ENCODE measurements at regions not wholly inside any gene's neighbourhood (a gene's known extent, or its start where the extent isn't known, plus 50 kb on each side); places are given as distances from the start of the nearest gene placed in this dataset.

GRCh38 chr1:214107322-214108096, 119.7 kb downstream of the PROX1 start:
- no peaks in the 10 kb centered on the region for H3K9me3 ChIP-seq
- no peak overlapping the region for H3K4me3 ChIP-seq
- H3K4me1 ChIP-seq, result no peaks in the 10 kb centered on the region
- DNase-seq, result no peak
- intact Hi-C loops (cut with DNase I; ENCODE audit: low total_unique reads), result no loop called here
- no peak for TF ChIP-seq POLR2A (IDR thresholded peaks at IDR 0.05)
- no peak for TF ChIP-seq CTCF (IDR thresholded peaks at IDR 0.05)
- H3K27me3 ChIP-seq, result no peaks in the 10 kb centered on the region
- H3K27ac ChIP-seq, result no peak overlapping the region
- H3K36me3 ChIP-seq, result no peaks in the 10 kb centered on the region

- TF ChIP-seq CTCF (IDR thresholded peaks at IDR 0.05) (no peak), POLR2A (IDR thresholded peaks at IDR 0.05) (no peak)
- intact Hi-C loops (cut with DNase I; ENCODE audit: low total_unique reads), result no loop called here
- Histone ChIP-seq H3K36me3 (no peaks in the 10 kb centered on the region), H3K4me1 (no peaks in the 10 kb centered on the region), H3K9me3 (no peaks in the 10 kb centered on the region), H3K4me3 (no peak overlapping the region), H3K27ac (no peak overlapping the region), H3K27me3 (no peaks in the 10 kb centered on the region)
- no peak for DNase-seq
Observed at GRCh38 chr1:214108097-214108446, 120.3 kb downstream of the PROX1 start.

GRCh38 chr1:214111796-214112195, 124.0 kb downstream of the PROX1 start:
- DNase-seq, result no peak
- H3K36me3 ChIP-seq, result no peaks in the 10 kb centered on the region
- intact Hi-C loops (cut with DNase I; ENCODE audit: low total_unique reads), result no loop called here
- H3K9me3 ChIP-seq, result no peaks in the 10 kb centered on the region
- TF ChIP-seq CTCF (IDR thresholded peaks at IDR 0.05) (no peak), POLR2A (IDR thresholded peaks at IDR 0.05) (no peak)
- H3K4me3 ChIP-seq, result no peak overlapping the region
- no peaks in the 10 kb centered on the region for H3K4me1 ChIP-seq
- no peaks in the 10 kb centered on the region for H3K27me3 ChIP-seq
- no peak overlapping the region for H3K27ac ChIP-seq

GRCh38 chr1:214116258-214116657, 128.5 kb downstream of the PROX1 start:
- no peaks in the 10 kb centered on the region for H3K36me3 ChIP-seq
- intact Hi-C loops (cut with DNase I; ENCODE audit: low total_unique reads), result no loop called here
- TF ChIP-seq CTCF (IDR thresholded peaks at IDR 0.05) (no peak), POLR2A (IDR thresholded peaks at IDR 0.05) (no peak)

GRCh38 chr1:214117780-214118179, 130.0 kb downstream of the PROX1 start:
- H3K4me1 ChIP-seq, result no peaks in the 10 kb centered on the region
- intact Hi-C loops (cut with DNase I; ENCODE audit: low total_unique reads), result no loop called here
- H3K4me3 ChIP-seq, result no peak overlapping the region
- DNase-seq, result no peak
- H3K36me3 ChIP-seq, result no peaks in the 10 kb centered on the region
- no peaks in the 10 kb centered on the region for H3K27me3 ChIP-seq
- no peaks in the 10 kb centered on the region for H3K9me3 ChIP-seq
- H3K27ac ChIP-seq, result no peak overlapping the region
- TF ChIP-seq CTCF (IDR thresholded peaks at IDR 0.05) (no peak), POLR2A (IDR thresholded peaks at IDR 0.05) (no peak)

More at GRCh38 chr1:214116258-214116657, 128.5 kb downstream of the PROX1 start:
- Histone ChIP-seq H3K4me1 (no peaks in the 10 kb centered on the region), H3K27ac (no peak overlapping the region), H3K27me3 (no peaks in the 10 kb centered on the region), H3K4me3 (no peak overlapping the region), H3K9me3 (no peaks in the 10 kb centered on the region)
- no peak for DNase-seq

Measured in uterus (tissue), 3 donors.